ENCODE measurements at regions not wholly inside any gene's neighbourhood (a gene's known extent, or its start where the extent isn't known, plus 50 kb on each side); places are given as distances from the start of the nearest gene placed in this dataset.

DNA sequence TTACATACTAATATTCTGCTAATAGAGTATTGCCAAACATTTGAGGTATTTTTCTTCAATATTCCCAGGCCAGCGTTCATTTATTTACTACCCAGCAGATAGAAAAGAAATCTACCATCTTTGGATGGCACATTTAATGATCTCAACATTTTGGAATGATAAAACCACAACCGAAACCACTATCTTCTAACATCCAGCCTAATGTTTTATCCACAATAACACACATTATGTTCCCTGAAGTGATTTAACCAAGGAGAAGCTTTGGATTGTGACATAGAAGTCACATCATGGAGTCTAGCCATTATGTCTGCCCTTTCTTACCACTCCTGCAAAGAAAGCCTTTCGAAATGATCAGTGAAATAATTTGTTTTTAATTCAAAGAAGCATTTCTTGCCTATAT is 497.1 kb upstream of the PLXNA2 start:
- no peak for DNase-seq

DNA sequence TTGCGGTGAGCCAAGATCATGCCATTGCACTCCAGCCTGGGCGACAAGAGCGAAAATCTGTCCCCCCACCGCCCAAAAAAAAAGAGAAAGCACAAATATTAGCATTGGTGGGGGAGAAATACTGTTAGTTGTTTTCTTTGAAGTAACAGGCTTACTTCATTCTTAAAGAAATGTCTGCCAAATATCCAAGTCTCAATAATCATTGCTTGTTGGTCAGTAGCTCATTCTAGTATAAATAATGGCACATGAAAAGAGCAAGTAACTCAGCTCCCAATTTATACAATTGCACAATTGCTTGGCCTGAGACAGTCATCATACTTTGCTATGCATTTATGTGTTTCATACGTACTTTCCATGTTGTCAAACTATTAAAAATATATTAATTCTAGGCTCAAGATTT is 499.2 kb upstream of the PLXNA2 start:
- no peak for DNase-seq

DNA sequence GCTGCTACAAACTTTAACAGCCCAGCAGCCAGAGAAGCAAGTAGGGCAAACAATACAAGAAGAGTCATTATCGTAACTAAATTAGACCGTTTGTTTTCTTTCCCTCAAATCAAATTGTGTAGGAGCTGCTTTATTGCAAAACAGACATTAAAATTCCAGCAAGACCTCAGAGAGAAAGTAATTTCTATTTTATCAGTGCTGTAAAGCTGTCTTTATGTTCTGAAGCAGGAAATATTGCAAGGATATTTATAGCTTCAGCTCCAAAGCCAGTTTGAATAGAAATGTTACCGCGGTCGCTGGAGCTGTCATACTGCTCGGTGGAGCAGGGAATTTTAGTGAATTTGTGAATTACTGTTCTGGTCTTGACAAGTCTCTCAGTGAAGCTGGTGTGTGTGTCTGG is 503.8 kb upstream of the PLXNA2 start:
- peak; percentile 49 for DNase-seq

DNA sequence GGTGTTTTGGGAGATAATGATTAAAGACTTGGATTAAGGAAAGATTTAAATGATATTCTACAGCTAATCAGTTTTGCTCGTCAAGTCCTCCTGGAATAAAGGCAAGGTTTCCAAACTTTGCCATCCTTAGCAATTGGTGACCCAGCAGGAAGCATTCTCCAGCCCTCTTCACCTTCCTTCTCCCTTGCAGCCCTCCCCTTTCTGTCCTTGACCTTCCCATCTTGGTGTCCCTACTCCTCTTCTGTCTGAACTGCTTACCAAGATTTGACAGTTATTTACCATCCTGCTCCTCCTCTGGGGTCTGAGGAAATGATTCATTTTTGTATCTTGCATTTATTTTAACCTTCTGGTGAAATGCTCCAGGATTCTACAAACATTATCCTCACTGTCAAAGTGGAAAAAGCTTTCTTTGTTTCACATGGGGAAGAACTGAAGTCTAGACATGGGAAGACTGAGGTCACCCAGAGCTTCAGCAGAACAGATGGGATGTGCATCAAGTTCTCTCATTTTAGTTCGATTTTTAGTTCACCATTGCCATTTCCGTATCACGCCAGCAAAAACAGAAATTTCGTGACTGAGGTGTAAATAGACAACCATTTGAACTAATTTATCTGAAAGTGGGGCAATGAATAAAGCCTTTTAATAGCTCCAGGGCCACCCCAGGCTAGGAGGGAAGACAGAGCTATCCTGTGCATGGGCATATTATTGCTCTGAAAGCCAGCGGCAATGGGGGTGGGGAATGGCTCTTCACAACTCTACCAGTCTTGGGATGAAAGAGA is 504.4 kb upstream of the PLXNA2 start:
- no peak for DNase-seq

DNA sequence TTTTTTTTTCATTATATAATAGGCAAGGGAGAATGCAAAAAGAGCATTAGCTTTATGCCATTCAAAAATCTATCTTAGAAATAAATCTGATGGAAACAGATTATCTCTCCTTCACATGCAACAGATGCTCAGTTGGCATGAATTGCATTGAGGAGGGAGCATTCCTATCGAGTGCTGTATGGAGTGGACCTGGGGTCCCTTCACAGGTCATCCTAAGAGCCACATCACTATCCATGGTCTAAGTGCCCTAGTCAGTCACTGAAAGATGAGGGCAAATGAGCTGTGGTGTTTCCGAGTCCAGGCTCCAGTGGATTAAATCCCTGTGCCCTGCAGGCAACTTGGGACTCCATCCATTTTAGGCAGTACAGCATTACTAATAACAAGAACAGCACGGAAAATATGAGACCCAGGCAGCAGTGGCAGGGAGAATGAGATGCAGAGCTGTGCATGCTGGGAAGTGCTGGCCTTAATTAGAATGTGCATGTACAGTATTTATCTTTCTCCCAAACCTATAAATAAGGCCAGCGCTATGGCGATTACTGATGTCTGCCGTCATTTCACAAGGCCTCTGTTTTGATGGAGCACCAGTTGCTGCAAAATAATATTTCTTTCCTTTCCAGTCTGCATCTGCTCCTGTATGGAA is 512.3 kb upstream of the PLXNA2 start:
- no peak for DNase-seq

DNA sequence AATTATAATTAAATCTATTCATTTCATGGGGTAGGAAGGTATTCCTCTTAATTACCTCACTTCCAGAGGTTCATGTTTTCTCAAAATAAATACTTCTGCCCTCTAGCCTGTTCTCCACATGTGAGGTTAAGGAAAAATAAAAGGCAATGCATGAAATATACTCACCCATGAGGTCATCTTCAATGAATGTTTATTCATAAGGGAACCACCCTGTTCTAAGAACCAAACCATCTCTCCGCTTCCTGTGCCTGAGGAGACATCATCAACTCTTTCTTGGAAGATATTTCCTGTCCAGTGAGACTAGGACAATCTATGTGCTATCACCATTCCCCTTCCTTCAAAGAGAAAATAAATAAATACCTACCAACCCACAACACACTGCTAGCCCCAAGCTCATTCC is 513.7 kb upstream of the PLXNA2 start:
- DNase-seq = no peak

DNA sequence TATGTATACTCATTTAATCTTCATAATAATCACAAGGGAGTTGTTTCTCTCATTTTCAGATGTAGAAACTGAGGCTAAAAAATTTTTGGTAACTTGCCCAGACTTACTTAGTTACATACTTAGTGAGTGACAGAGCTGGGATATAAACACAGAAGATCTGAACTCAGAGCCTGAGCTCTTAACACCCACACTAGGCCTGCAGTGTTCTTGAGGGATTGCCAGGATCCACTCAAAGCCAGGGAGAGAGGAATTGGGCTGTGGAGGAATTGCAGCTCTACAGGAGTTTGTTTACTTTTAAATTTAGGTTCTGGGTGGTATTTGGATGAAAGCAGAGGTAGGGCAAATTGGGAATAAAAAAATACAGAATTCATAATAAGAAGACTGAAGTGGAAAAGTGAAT is 515.1 kb upstream of the PLXNA2 start:
- no peak for DNase-seq

DNA sequence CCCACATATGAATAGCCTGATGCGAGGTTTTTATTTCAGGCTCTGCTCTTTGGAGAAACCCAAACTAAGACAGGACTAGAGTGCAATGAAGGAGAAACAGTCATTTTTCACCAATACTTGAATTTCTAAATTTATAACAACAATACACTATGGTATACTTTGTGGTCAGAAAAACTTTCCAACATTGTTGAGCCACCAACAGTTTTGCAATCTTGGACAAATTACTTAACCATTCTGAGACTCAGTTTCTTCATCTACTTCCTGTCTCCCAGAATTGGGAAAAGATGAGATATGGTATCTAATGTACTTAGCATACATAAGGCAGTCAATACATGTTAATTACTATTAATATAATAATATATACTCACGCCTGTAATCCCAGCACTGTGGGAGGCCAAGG is 519.8 kb upstream of the PLXNA2 start:
- no peak for DNase-seq

DNA sequence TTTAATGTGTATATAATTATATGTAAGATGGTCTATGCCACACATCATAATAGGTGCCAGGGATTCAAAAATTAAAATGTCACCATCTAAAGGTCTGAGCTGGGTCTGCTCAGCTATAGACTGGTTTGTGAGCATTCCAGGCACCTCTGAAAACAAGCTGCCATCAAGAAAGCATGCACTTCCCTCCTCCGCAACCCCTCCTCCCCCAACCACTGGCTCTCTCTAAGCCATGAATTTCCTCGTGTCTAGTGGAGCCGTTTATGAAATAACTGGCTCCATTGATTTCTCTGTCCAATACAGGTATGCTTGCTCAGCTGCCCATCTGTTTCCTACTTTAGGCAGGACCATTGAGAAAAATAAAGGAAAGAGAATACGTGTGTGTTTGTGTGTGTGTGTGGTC is 522.6 kb upstream of the PLXNA2 start:
- peak; percentile 58 for DNase-seq

DNA sequence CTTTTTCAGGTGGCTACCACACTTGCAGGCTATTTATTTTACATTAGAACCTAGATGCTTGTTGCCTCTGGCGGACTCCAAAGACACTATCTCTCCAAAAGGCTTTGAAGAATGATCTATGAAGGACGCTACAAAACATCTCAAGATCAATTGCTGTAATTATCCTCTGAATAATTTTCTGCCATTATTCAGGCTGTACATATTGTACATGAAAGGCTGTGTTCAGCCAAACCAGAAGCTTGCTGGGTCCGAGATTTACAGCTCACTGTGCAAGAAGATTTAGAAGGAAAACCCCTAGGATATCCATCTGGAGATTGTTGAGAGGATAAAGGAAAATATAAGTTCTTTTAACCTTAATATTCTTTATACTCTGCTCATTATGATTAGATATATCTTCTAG is 523.6 kb upstream of the PLXNA2 start:
- no peak for DNase-seq

DNA sequence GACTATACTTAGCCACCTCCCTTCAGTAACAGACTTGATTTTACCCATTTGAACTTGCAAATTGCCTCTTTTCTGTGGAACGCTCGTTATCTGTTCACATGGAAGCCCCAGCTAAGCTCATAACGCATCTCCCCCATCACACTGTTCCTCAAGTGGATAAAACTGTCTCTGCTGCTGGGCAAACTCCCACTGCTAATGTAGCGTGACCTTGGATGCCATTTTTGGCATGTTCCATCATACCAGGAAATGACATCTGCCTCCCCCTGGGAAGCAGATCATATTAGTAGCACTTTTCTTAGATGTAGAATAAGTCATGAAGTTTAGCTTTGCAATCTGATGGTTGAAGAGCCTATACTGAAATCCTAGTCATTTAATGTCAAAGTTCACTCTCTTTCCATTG is 528.7 kb upstream of the PLXNA2 start:
- DNase-seq = no peak

DNA sequence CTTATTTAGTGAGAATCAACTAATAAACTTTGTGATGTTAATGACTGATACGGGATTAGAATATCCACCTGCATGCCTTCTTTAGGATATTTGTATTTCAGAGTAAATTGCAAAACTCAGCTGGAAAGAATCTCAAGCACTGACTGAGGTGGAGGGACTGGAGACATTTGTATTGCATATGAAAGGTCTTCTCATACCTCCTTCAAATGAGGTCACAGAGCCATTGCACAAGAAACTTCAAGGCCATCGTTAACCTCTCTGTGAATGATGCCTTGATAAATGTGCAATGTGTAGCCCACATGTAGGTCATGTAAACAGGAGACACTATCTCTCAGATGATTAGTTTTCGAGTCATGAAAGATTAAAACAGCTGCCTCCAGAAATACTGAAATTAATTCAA is 531.7 kb upstream of the PLXNA2 start:
- DNase-seq = no peak

DNA sequence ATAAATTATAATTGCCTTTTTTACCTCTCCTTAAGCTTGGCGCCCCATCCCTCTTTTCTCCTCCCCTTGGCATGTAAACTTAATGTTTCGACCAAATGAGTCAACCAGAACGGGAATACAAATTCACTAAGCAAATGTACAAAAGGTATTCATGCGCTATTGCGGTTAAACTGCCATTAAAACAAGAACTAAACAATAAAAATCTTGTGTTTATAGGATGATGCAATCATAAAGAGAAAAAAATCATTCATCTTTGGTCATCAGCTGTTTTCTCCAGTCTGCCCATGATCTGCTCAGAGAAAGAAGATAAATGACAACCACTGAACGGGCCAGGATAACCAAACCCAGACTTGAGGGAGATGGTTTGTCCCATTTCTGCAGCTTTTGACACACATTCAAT is 534.2 kb upstream of the PLXNA2 start:
- no peak for DNase-seq

DNA sequence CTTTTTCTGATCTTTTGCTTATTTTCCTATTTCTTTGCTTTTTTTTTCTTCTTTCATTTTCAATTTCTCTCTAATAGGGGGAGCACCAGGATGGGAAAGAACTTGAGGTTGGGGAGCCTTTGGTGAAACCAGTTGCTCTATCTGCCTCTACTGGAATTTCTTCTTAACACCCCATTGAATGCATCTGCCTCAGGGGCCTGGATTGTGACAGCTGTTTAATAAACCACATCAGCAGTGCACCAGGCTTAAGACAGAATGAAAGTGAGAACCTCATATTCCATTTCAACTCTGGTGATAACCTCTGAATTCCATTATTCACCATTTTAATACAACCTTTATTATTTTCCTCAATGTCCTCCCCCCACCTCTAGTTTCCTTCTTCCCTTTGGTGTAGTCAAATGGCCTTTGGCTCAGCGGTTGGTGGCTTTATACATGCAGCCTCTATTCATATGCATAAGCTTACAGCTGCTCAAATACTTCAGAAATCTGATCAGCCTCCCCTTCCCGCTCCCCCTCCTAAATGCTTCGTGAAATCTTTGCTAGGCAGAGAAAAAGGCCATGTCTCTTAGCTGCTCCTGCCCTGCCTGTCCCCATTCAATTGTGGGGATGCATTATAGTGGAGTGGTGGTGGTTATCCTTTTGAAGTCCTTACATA is 537.3 kb upstream of the PLXNA2 start:
- peak; percentile 74 for DNase-seq

DNA sequence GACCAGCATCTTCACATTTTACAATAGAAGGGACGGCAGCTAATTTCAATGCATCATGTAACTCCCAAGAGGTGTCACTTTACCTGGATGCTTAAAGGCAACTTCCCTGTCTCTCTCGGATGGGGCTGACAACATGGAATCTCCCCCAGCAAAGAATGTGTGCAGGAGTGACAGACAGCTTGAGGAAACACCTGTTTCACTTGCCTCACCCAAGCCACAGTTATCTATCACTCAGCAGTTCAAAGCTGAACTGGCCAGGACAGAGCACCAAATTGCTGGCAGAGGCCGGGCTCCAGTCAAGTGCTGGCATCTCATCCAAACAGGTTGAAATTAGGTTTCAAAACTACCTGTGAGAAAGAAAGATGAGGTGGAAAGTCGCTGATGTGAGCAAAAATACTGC is 538.0 kb upstream of the PLXNA2 start:
- DNase-seq = peak; percentile 40

DNA sequence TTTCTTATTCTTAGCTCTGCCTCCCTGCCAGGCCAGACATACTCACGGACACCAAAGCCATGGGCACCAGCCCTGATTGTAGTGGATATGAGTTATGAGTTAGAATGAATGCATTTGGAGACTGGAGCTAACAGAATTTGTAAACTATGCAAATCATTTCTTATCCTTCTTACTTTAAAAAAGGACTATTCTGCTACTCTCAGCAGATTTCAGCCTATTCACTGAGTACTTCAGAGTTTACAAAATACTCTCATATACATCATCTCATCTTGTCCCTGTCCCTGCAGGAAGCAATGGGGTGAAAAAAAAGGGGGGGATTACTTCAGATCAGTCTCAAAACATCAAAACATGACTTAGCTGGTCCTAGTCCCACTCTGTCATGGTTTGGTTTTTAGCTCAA is 541.4 kb upstream of the PLXNA2 start:
- DNase-seq = no peak

DNA sequence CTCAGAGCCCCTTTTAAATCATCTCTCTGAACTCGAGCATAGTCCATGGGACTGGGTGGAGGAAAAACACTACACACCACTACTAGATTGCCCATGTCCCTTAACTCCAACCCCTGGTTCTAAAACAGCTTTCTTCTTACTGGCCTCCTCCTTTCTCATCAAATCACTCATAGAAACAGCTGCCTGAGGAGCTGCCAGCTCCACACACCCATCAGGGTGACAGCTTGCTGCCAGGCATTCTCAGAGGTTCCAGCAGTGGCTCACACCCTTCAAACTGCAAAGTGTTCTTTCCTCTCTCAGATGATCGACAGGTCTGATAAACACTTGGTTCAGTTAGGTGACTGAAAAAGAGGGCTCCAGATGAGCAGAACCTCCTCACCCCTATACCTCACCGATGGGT is 543.0 kb upstream of the PLXNA2 start:
- DNase-seq = peak; percentile 10

DNA sequence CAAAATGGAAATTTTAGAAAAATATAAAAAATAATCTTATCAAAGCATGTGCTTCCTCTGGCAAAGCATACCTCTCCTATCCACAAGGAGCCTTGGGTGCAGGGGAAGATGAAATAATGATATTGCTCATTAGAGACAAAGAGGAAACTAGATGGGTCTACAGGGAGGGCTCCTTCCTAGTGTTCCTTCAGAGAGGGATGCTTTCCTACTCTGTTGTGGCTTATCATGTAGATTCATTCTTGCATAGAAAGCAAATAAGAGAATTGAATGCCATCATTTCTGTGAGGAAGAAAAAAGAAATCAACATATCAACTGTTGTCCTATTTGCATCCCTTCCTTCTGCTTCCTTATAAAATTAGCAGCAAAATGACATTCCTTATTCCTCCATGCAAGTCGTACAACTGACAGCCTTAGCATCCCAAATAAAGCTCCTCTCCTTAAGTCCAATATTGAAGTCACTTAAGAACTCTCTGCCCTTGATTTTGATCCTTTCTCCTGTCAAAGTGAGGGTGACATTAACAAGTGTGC is 543.9 kb upstream of the PLXNA2 start:
- DNase-seq = no peak

DNA sequence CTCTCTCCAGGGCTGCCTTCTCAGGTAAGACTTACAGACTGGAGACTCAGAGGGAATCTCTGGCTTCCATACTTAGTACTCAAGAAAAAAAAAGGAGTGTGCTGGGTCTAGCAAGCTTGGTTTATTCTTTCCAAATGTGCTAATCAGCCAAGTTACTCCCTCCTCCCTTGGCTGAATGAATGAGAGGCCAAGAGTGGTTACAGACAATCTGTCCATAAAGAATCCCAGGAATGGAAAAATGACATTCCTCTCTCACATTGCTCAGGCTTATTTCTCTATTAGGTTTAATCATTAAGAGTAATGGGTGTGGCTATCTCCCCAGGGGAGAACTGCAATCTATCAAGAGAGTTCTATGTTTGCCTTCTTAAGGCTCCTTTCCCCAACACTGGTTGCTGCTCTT is 547.3 kb upstream of the PLXNA2 start:
- no peak for DNase-seq

DNA sequence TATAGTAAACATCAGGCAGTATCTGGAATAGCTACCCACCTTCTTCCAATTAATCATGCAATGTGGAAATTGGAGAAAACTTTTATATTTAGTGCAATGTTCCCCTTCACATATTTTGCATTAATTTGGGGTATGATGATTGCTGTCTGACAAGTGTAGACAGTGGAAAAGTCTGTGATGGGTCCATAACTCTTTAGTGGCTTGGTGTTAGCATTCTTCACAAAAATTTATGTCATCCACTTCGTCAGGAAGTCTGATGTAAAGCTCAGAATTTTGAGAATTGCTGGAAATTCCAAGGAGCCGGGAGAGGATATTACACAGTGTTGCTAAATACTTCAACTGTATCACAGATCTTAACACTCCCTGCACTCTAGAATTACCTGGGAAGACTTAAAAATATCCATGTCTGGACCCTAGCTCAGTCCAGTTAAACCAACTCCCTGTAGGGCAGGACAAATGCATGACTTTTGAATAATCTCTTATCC is 549.7 kb upstream of the PLXNA2 start:
- no peak for DNase-seq

DNA sequence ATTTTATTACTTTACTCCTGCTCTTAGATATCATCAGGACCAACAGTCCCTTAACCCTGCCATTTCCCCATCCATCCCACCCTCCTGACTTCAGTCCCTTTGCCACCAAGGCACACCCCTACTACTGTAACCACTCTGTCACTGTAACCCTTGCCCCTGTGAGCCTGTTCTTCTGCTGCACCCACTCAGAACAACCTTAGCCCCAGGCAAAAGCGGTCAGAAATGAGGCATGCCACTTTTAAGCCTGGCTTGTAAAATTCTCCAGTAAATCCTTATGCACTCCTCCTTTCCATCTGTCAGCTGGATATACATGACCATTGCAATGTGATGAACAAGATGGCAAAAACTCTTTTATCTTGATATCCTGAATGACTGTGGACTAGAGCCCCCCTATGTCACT is 555.0 kb upstream of the PLXNA2 start:
- DNase-seq = no peak

DNA sequence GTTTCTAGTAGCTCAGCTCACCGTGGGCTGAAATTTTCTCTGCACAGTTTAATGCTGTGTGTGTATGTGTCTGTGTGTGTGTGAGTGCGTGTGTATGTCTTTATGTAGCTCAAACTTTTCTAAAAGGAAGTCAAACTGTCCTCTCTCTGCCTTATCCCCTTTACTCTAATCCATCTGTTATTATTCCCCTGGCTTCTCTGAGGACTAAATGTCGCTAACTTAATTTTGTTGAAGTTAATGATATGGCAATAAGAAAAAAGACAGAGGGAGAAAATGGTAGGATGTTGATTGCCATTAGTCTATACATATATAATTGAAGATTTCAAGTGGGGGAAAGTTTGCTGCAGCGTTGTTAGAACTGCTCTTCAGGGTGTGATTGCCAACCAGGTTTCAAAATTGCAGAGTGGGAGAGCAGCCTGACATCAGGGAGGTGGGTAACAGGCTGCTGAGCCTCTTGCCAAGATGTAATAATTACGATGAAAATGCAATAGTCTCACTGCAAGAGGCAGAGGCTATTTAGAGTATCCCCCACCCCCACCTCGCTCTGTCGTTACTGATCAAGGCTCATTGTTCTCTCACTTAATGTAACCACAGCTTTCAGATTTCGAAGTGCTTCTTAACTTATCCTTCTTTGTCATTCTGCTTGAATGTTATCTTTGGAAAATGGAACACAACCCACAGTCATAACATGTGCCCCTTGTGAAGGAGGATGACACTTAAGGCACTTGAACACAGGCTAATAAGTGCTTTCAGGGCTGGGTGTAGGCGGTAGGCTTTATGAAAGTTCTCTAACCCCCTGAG is 559.0 kb upstream of the PLXNA2 start:
- DNase-seq = peak; percentile 85
